HG03575 (cell line): ENCODE measurements at regions not wholly inside any gene's neighbourhood (a gene's known extent, or its start where the extent isn't known, plus 50 kb on each side); places are given as distances from the start of the nearest gene placed in this dataset.
"Not testable (repeated sequence)": the region's sequence is repeated elsewhere in the genome, so short reads cannot be mapped to it uniquely, and the experiment has no call there.

Experiments
- ATAC-seq: cut with Tn5 transposase; IDR thresholded peaks from one replicate; pipeline ENCODE4 v1.9.1; 2021; ENCODE audit not compliant: unreplicated experiment, insufficient number of reproducible peaks, low FRiP score; ENCODE audit errors: extremely low read depth

- ATAC-seq, result no peak
Observed at GRCh38 chr6:50990750-50991446, 172.2 kb downstream of the TFAP2B start.

GRCh38 chr6:50992232-50992631 lies 173.6 kb downstream of the TFAP2B start:
- ATAC-seq, result no peak

GRCh38 chr6:50992704-50993625 lies 174.3 kb downstream of the TFAP2B start:
- no peak for ATAC-seq

GRCh38 chr6:50993941-50994720 lies 175.5 kb downstream of the TFAP2B start:
- no peak for ATAC-seq

- no peak for ATAC-seq
Observed at GRCh38 chr6:50995036-50995435, 176.4 kb downstream of the TFAP2B start.

GRCh38 chr6:50998905-50999304 lies 180.2 kb downstream of the TFAP2B start:
- no peak for ATAC-seq

- no peak for ATAC-seq
Observed at GRCh38 chr6:51001399-51001798, 182.7 kb downstream of the TFAP2B start.

GRCh38 chr6:51004380-51004779 lies 185.7 kb downstream of the TFAP2B start:
- ATAC-seq, result no peak

GRCh38 chr6:51005779-51006178 lies 187.1 kb downstream of the TFAP2B start:
- ATAC-seq, result no peak

- ATAC-seq, result no peak
Observed at GRCh38 chr6:51007237-51007636, 188.6 kb downstream of the TFAP2B start.

GRCh38 chr6:51008693-51009092 lies 190.0 kb downstream of the TFAP2B start:
- not testable (repeated sequence) for ATAC-seq

- ATAC-seq, result no peak
Observed at GRCh38 chr6:51013376-51013775, 194.7 kb downstream of the TFAP2B start.

- ATAC-seq, result no peak
Observed at GRCh38 chr6:51015394-51015793, 196.7 kb downstream of the TFAP2B start.

- ATAC-seq, result no peak
Observed at GRCh38 chr6:51016489-51016888, 197.8 kb downstream of the TFAP2B start.

GRCh38 chr6:51019806-51020205 lies 201.1 kb downstream of the TFAP2B start:
- no peak for ATAC-seq

GRCh38 chr6:51021171-51021570 lies 202.5 kb downstream of the TFAP2B start:
- no peak for ATAC-seq

- no peak for ATAC-seq
Observed at GRCh38 chr6:51024126-51024525, 205.5 kb downstream of the TFAP2B start.

GRCh38 chr6:51025082-51025777 lies 206.6 kb downstream of the TFAP2B start:
- ATAC-seq, result no peak
